ENCODE measurements at regions not wholly inside any gene's neighbourhood (a gene's known extent, or its start where the extent isn't known, plus 50 kb on each side); places are given as distances from the start of the nearest gene placed in this dataset.

DNA sequence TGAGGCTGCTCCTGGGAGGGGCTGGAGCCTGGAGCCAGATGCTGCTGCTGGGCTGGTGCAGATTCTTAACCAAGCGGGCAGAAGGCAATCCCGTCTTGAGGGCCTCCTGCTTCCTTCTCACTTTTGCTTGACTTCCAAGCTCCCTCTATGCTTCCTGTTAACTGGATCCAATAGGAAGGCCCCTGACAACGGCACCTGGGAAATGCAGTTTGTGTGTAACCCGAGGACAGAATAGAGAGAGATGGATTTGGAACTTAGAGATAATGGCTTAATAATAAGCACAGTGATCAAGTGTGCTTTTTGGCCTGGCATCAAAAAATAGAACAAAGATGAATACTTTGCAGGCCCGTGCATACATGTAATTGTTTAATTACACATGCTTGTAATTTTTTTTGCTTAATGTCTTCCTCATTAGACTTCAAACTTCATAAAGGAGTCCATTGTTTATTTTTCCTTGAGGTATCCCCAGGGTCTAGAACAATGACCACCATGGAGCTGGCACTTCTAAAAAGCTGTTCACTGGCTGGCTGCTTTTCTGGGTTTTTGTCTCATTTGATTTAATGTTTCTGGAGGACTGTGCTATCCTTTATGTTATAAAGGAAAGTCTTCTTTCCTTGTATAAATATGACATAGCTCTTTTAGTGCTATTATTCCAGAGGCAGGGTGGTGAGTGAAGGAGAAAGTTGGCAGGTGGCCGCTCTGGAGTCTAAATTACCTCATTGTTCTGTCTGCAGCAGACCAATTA lies 63.3 kb upstream of the MITF start:
- no peak for TF ChIP-seq GATA3 (IDR thresholded peaks at IDR 0.05; ENCODE audit: borderline replicate concordance)
- TF ChIP-seq, protein P1, sequence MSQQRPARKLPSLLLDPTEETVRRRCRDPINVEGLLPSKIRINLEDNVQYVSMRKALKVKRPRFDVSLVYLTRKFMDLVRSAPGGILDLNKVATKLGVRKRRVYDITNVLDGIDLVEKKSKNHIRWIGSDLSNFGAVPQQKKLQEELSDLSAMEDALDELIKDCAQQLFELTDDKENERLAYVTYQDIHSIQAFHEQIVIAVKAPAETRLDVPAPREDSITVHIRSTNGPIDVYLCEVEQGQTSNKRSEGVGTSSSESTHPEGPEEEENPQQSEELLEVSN (IDR thresholded peaks at IDR 0.05; ENCODE audit: borderline replicate concordance, low read depth), result no peak
- TF ChIP-seq EP300 (IDR thresholded peaks at IDR 0.05), result no peak
- TF ChIP-seq CBX8 (IDR thresholded peaks at IDR 0.05), result no peak
- no peak for TF ChIP-seq NPAS2 (CRISPR knock-in tag; IDR thresholded peaks at IDR 0.05; ENCODE audit: borderline replicate concordance)
- TF ChIP-seq HDAC2 (IDR thresholded peaks at IDR 0.05), result no peak
- TF ChIP-seq, protein P2, sequence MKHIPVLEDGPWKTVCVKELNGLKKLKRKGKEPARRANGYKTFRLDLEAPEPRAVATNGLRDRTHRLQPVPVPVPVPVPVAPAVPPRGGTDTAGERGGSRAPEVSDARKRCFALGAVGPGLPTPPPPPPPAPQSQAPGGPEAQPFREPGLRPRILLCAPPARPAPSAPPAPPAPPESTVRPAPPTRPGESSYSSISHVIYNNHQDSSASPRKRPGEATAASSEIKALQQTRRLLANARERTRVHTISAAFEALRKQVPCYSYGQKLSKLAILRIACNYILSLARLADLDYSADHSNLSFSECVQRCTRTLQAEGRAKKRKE (CRISPR knock-in tag; IDR thresholded peaks at IDR 0.05; ENCODE audit: low read depth), result no peak
- no peak for TF ChIP-seq JUN (IDR thresholded peaks at IDR 0.05)
- no peak for TF ChIP-seq KDM5A (IDR thresholded peaks at IDR 0.05)
- CTCF ChIA-PET, result interaction anchor here (0.6 to 3.0 kb wide), 3 partner anchors 16 to 555 kb away, joined by 3 to 11 read pairs (median 6); no protein-coding TSS in a partner anchor
- FAIRE-seq (no peak), DNase-seq (ENCODE audit: low read depth in 1 of 2, low spot score in 1 of 2) (no peak), ATAC-seq (no peak)
- no peaks in the 10 kb centered on the region for H3K4me1 ChIP-seq
- POLR2A ChIA-PET, result no interaction called here
- no peak overlapping the region for H3K4me2 ChIP-seq
- WGBS (ENCODE audit: missing lambda C conversion rate), result 75% methylated on average over 6 of the region's 6 CpGs
- no peaks in the 10 kb centered on the region for H3K9me3 ChIP-seq
- H3K4me3 ChIP-seq, result no peak overlapping the region
- no peak overlapping the region for H3K27ac ChIP-seq

DNA sequence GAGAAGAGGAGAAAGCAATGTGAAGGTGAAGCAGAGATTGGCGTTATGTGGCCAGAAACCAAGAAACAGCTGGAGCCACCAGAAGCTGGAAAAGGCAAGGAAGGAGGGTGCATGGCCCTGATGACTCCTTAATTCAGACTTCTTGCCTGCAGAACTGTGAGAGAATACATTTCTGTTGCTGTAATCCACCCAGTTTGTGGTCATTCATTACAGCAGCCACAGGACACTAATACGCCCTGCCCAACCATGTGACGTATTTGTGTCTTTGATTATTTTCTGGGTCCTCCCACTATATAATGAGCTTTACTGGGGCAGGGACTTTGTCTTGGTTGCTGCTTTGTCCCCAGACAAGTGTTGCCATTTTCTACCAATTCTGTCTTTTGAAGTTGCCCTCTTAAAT lies 64.5 kb upstream of the MITF start:
- CTCF ChIA-PET, result interaction anchor here (1.1 to 3.0 kb wide), 4 partner anchors 17 to 554 kb away, joined by 3 to 11 read pairs (median 6); no protein-coding TSS in a partner anchor
- POLR2A ChIA-PET, result no interaction called here
- no peak overlapping the region for H3K27ac ChIP-seq
- H3K4me1 ChIP-seq, result no peaks in the 10 kb centered on the region
- no peak overlapping the region for H3K4me3 ChIP-seq
- WGBS (ENCODE audit: missing lambda C conversion rate), result 92% methylated on average over 3 of the region's 3 CpGs
- no peak for DNase-seq (ENCODE audit: low read depth in 1 of 2, low spot score in 1 of 2)
- no peak for ATAC-seq
- FAIRE-seq, result no peak
- H3K9me3 ChIP-seq, result no peaks in the 10 kb centered on the region
- no peak for TF ChIP-seq ZFP36 (IDR thresholded peaks at IDR 0.05; ENCODE audit: borderline replicate concordance, partially characterized antibody)
- H3K4me2 ChIP-seq, result no peak overlapping the region

DNA sequence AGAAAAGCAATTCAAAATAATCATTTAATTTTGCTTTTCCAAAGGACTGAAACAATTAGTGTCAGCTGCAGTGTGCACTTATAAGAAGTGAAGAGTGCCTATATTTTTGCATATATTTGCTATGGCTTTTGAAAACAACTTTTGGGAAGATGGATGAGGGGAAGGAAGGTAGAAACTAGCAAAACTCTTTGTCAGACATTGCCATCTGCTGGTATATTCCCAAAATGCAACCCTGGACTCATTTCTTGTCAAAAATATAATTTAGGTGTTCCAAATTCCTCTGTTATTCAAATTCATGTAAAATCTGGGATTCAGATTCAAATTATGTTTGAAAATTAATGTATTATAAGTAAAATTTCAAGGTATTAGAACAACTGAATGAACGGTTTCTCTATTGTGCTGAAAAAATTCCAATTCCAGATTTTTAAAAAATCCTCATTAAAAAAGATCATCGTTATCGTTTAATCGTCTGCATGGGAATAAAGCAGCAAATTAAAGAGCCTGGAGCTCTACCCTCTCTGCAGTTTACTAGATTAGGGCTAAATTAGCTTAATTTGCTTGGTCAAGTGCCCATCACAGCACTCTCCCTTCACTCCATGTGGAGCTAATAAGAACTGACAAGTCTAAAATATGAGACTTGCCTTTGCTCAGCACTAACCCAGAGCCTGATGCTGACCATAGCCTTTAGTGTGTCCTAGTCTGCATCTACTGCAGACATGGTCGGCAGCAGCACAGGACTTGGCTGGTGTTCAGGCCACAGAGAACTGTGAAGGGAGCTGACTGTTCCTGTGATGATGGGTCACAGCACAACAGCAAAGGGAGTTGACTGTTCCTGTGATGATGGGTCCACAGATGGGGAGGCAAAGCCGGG lies 67.9 kb upstream of the MITF start:
- Histone ChIP-seq H3K4me2 (no peak overlapping the region), H3K4me3 (no peak overlapping the region), H3K9me3 (no peaks in the 10 kb centered on the region), H3K27ac (no peak overlapping the region), H3K4me1 (no peaks in the 10 kb centered on the region; the same call in 2 of the 3 replicates)
- WGBS (ENCODE audit: missing lambda C conversion rate), result 27% methylated on average over 6 of the region's 6 CpGs
- ATAC-seq (peak; percentile 53 to 67; a peak in 3 of 6 replicates), DNase-seq (ENCODE audit: low read depth in 1 of 2, low spot score in 1 of 2) (peak; percentile 42 to 60), FAIRE-seq (peak; percentile 82)
- POLR2A ChIA-PET, result no interaction called here
- TF ChIP-seq SMC3 (IDR thresholded peaks at IDR 0.05) (peak; percentile 75), ZC3H11A (IDR thresholded peaks at IDR 0.05) (no peak), CBX8 (IDR thresholded peaks at IDR 0.05) (no peak), RAD21 (conservative IDR thresholded peaks at IDR 0.05 in 1 of 2, IDR thresholded peaks at IDR 0.05 in 1 of 2) (peak; percentile 88 to 89)
- TF ChIP-seq, protein P3, sequence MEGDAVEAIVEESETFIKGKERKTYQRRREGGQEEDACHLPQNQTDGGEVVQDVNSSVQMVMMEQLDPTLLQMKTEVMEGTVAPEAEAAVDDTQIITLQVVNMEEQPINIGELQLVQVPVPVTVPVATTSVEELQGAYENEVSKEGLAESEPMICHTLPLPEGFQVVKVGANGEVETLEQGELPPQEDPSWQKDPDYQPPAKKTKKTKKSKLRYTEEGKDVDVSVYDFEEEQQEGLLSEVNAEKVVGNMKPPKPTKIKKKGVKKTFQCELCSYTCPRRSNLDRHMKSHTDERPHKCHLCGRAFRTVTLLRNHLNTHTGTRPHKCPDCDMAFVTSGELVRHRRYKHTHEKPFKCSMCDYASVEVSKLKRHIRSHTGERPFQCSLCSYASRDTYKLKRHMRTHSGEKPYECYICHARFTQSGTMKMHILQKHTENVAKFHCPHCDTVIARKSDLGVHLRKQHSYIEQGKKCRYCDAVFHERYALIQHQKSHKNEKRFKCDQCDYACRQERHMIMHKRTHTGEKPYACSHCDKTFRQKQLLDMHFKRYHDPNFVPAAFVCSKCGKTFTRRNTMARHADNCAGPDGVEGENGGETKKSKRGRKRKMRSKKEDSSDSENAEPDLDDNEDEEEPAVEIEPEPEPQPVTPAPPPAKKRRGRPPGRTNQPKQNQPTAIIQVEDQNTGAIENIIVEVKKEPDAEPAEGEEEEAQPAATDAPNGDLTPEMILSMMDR (IDR thresholded peaks at IDR 0.05), result peak; percentile 84
- CTCF ChIA-PET, result interaction anchor here (0.7 to 2.3 kb wide), 21 partner anchors 8 to 552 kb away, joined by 3 to 11 read pairs (median 5); no protein-coding TSS in a partner anchor
